ENCODE measurements at regions not wholly inside any gene's neighbourhood (a gene's known extent, or its start where the extent isn't known, plus 50 kb on each side); places are given as distances from the start of the nearest gene placed in this dataset.

DNA sequence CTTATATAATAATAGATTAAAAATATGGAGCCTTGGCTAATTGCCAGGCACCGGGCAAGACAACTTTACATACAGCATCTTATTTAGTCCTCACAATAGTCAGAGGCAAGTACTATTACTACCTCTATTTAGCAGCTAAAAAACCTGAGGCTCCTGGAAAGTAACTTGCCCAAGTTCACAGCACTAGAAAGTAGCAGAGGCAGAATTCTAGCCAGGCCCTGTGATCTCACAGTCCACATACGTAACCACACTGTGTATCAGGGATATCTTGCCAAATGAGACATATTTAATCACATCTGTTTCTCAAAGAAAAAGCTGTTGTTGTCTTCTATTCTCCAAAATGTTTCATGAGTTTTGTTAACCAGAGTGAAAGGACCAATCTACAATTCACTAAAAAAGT is 378.5 kb downstream of the PLPP3 start:
- intact Hi-C loops (cut with micrococcal nuclease; ENCODE audit: unreplicated experiment): no loop called here
- H3K27ac ChIP-seq (ENCODE audit: low read depth, low read length, poor library complexity, severe bottlenecking): no peak overlapping the region
- ChIA-PET CTCF (ENCODE audit: unreplicated experiment) (no interaction called here), POLR2A (interaction anchor here (0.6 kb wide), 1 partner anchor 8 kb away, joined by 3 read pairs; no protein-coding TSS in a partner anchor)
- H3K4me1 ChIP-seq (ENCODE audit: insufficient read depth, low read length, poor library complexity, severe bottlenecking): no peaks in the 10 kb centered on the region
- no peaks in the 10 kb centered on the region for H3K36me3 ChIP-seq (ENCODE audit: insufficient read depth, low read length)
- DNase-seq (ENCODE audit: low spot score): no peak
- no peak overlapping the region for H3K4me3 ChIP-seq (ENCODE audit: low read depth, low read length, poor library complexity, severe bottlenecking)
- H3K9me2 ChIP-seq (ENCODE audit: insufficient read depth, low read length): no peaks in the 10 kb centered on the region
- no peaks in the 10 kb centered on the region for H3K79me2 ChIP-seq (ENCODE audit: insufficient read depth, low read depth, low read length)
- TF ChIP-seq, protein P1, sequence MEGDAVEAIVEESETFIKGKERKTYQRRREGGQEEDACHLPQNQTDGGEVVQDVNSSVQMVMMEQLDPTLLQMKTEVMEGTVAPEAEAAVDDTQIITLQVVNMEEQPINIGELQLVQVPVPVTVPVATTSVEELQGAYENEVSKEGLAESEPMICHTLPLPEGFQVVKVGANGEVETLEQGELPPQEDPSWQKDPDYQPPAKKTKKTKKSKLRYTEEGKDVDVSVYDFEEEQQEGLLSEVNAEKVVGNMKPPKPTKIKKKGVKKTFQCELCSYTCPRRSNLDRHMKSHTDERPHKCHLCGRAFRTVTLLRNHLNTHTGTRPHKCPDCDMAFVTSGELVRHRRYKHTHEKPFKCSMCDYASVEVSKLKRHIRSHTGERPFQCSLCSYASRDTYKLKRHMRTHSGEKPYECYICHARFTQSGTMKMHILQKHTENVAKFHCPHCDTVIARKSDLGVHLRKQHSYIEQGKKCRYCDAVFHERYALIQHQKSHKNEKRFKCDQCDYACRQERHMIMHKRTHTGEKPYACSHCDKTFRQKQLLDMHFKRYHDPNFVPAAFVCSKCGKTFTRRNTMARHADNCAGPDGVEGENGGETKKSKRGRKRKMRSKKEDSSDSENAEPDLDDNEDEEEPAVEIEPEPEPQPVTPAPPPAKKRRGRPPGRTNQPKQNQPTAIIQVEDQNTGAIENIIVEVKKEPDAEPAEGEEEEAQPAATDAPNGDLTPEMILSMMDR (conservative IDR thresholded peaks at IDR 0.05; ENCODE audit: low read length): no peak
- no peak for TF ChIP-seq EZH2phosphoT487 (IDR thresholded peaks at IDR 0.05; ENCODE audit: borderline replicate concordance, low read depth, low read length)
- no peaks in the 10 kb centered on the region for H4K20me1 ChIP-seq (ENCODE audit: insufficient read depth, low read length)
- H2AFZ ChIP-seq (ENCODE audit: low read length): no peak overlapping the region
- H3K9me3 ChIP-seq (ENCODE audit: low read length): no peaks in the 10 kb centered on the region
- H3K4me2 ChIP-seq (ENCODE audit: low read length): no peak overlapping the region
- no TSS peak for BruUV-seq (replicated peaks)

DNA sequence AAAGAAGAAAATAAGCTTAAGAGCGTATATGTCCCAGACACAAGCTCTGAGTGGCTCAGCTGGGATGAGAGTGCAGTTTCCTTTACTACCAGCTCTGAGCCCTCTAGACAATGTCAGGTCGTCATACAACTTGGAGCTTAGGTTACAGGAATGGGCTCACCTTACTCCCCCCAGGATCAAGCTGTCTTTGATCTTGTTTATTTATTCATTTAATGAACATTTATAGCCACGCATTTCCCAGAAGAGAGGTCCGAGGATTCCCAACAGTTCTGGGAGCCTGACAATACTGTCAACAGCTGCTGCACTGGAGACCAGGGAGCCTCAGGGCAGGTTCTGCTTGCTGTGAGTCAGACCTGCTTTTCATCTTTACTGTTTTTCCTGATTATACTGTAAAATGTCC is 378.9 kb downstream of the PLPP3 start:
- CTCF ChIA-PET (ENCODE audit: unreplicated experiment): no interaction called here
- no TSS peak for BruUV-seq (replicated peaks)
- intact Hi-C loops (cut with micrococcal nuclease; ENCODE audit: unreplicated experiment): no loop called here
- no peaks in the 10 kb centered on the region for H3K9me3 ChIP-seq (ENCODE audit: low read length)
- H3K9me2 ChIP-seq (ENCODE audit: insufficient read depth, low read length): no peaks in the 10 kb centered on the region
- H4K20me1 ChIP-seq (ENCODE audit: insufficient read depth, low read length): no peaks in the 10 kb centered on the region
- H3K36me3 ChIP-seq (ENCODE audit: insufficient read depth, low read length): no peaks in the 10 kb centered on the region
- H3K27ac ChIP-seq (ENCODE audit: low read depth, low read length, poor library complexity, severe bottlenecking): no peak overlapping the region
- POLR2A ChIA-PET: interaction anchor here (0.6 kb wide), 1 partner anchor 9 kb away, joined by 3 read pairs; no protein-coding TSS in a partner anchor
- no peaks in the 10 kb centered on the region for H3K4me1 ChIP-seq (ENCODE audit: insufficient read depth, low read length, poor library complexity, severe bottlenecking)
- H3K79me2 ChIP-seq (ENCODE audit: insufficient read depth, low read depth, low read length): no peaks in the 10 kb centered on the region
- H2AFZ ChIP-seq (ENCODE audit: low read length): no peak overlapping the region
- DNase-seq (ENCODE audit: low spot score): no peak
- H3K4me2 ChIP-seq (ENCODE audit: low read length): no peak overlapping the region
- no peak for TF ChIP-seq EZH2phosphoT487 (IDR thresholded peaks at IDR 0.05; ENCODE audit: borderline replicate concordance, low read depth, low read length)
- TF ChIP-seq, protein P1 (conservative IDR thresholded peaks at IDR 0.05; ENCODE audit: low read length): no peak
- no peak overlapping the region for H3K4me3 ChIP-seq (ENCODE audit: low read depth, low read length, poor library complexity, severe bottlenecking)

DNA sequence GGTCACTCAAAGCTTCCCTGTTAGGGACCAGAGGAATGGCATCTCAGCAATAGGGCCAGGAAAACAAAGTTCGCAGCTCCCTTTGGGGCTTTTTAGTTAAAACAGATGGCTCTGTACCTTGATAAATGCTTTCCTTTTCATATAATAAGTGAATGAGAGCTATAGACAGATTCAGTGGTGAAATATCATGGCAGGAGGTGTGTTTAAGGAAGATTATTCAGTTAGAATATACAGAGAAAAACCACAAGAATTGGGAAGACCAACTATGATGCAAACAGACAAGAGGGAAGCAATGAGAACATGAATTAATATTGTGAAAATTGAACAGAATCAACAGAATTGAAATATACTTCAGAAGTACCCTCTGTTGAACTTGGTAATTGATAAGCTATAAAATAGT is 379.4 kb downstream of the PLPP3 start:
- BruUV-seq (replicated peaks): no TSS peak
- no peak overlapping the region for H2AFZ ChIP-seq (ENCODE audit: low read length)
- H3K36me3 ChIP-seq (ENCODE audit: insufficient read depth, low read length): no peaks in the 10 kb centered on the region
- intact Hi-C loops (cut with micrococcal nuclease; ENCODE audit: unreplicated experiment): no loop called here
- no peak for DNase-seq (ENCODE audit: low spot score)
- no peak for TF ChIP-seq EZH2phosphoT487 (IDR thresholded peaks at IDR 0.05; ENCODE audit: borderline replicate concordance, low read depth, low read length)
- TF ChIP-seq, protein P1 (conservative IDR thresholded peaks at IDR 0.05; ENCODE audit: low read length): no peak
- no peak overlapping the region for H3K4me3 ChIP-seq (ENCODE audit: low read depth, low read length, poor library complexity, severe bottlenecking)
- no peak overlapping the region for H3K4me2 ChIP-seq (ENCODE audit: low read length)
- H3K9me3 ChIP-seq (ENCODE audit: low read length): no peaks in the 10 kb centered on the region
- no peaks in the 10 kb centered on the region for H3K4me1 ChIP-seq (ENCODE audit: insufficient read depth, low read length, poor library complexity, severe bottlenecking)
- POLR2A ChIA-PET: interaction anchor here (0.6 kb wide), 1 partner anchor 9 kb away, joined by 3 read pairs; no protein-coding TSS in a partner anchor
- no peaks in the 10 kb centered on the region for H4K20me1 ChIP-seq (ENCODE audit: insufficient read depth, low read length)
- H3K27ac ChIP-seq (ENCODE audit: low read depth, low read length, poor library complexity, severe bottlenecking): no peak overlapping the region
- no peaks in the 10 kb centered on the region for H3K9me2 ChIP-seq (ENCODE audit: insufficient read depth, low read length)
- CTCF ChIA-PET (ENCODE audit: unreplicated experiment): no interaction called here
- no peaks in the 10 kb centered on the region for H3K79me2 ChIP-seq (ENCODE audit: insufficient read depth, low read depth, low read length)
